T-helper 2 cell treated with Interferon-gamma antibody and Interleukin-4, amounts not matched to agents 5 μg/mL and 100 μg/mL, for 36 hours (primary cell): ENCODE measurements at regions not wholly inside any gene's neighbourhood (a gene's known extent, or its start where the extent isn't known, plus 50 kb on each side); places are given as distances from the start of the nearest gene placed in this dataset.
"Not testable (repeated sequence)": the region's sequence is repeated elsewhere in the genome, so short reads cannot be mapped to it uniquely, and the experiment has no call there.

Experiments
- DNase-seq: peaks from one replicate; pipeline ENCODE4 v3.0.0; 2021; ENCODE audit warnings: low spot score
- H3K27ac Mint-ChIP-seq: one replicate; pipeline ENCODE4 v1.8.0; 2021; ENCODE audit warnings: mild to moderate bottlenecking, mixed read lengths
- H3K27me3 Mint-ChIP-seq: one replicate; pipeline ENCODE4 v1.8.0; 2021; ENCODE audit warnings: low read depth, mixed read lengths
- H3K36me3 Mint-ChIP-seq: one replicate; pipeline ENCODE4 v1.8.0; 2021; ENCODE audit warnings: low read depth, mixed read lengths
- H3K4me1 Mint-ChIP-seq: one replicate; pipeline ENCODE4 v1.8.0; 2021; ENCODE audit warnings: low read depth, mixed read lengths
- H3K4me3 Mint-ChIP-seq: one replicate; pipeline ENCODE4 v1.8.0; 2022; ENCODE audit warnings: mild to moderate bottlenecking, moderate library complexity, mixed read lengths
- H3K9me3 Mint-ChIP-seq: one replicate; pipeline ENCODE4 v1.8.0; 2021; ENCODE audit warnings: mixed read lengths

DNA sequence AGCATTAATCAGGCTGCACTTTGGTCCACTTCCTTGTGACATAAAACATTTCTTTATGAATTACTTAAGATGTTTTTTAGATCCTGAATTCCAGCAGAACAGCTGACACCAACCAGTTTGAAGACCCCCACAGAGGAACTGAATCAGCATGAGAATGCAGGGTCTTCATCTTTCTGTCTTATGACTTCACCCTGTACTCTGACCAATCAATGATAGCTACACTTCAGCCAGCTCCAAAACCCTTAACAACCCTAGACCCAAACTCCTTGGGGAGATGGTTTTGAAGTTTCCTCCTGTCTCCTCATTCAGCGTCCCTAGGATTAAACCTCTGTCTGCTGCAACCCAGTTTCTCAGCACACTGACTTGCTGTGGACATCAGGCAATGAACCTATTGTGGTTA, 175.0 kb downstream of the CTH start:
- Mint-ChIP-seq H3K27me3 (no peaks in the 10 kb centered on the region), H3K4me3 (no peak overlapping the region), H3K27ac (no peak overlapping the region), H3K9me3 (no peaks in the 10 kb centered on the region), H3K4me1 (no peaks in the 10 kb centered on the region), H3K36me3 (no peaks in the 10 kb centered on the region)
- no peak for DNase-seq

DNA sequence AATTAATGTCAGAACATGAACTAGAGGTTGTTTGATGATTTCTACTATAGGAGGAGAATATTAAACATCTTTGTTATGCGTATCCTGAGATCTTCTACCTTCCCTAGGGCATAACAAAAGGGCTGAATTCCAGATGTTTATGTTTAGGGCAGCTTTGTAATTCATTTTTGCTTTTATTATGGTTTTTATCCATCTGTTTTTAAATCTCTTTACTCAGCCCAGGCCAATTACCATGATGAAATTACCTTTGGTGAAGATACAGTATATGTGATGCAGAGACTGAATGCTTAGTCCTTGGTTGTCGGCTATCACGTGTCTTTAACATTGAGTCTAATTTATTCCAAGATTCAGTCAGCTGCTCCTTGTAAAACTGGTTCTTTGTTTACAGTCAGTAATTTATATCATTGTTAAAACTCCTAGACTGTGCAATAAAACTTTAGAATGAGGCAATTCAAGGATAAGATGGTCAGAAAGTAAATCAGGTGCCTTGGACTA, 176.9 kb downstream of the CTH start:
- H3K4me1 Mint-ChIP-seq, result no peaks in the 10 kb centered on the region
- no peak overlapping the region for H3K27ac Mint-ChIP-seq
- no peaks in the 10 kb centered on the region for H3K36me3 Mint-ChIP-seq
- no peaks in the 10 kb centered on the region for H3K27me3 Mint-ChIP-seq
- no peak for DNase-seq
- no peak overlapping the region for H3K4me3 Mint-ChIP-seq
- no peaks in the 10 kb centered on the region for H3K9me3 Mint-ChIP-seq

DNA sequence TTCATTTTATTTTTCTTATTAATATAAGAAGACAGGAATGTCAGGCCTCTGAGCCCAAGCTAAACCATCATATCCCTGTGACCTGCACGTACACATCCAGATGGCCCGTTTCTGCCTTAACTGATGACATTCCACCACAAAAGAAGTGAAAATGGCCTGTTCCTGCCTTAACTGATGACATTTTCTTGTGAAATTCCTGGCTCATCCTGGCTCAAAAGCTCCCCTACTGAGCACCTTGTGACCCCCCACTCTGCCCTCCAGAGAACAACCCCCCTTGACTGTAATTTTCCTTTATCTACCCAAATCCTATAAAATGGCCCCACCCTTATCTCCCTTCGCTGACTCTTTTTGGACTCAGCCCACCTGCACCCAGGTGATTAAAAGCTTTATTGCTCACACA, 182.5 kb downstream of the CTH start:
- not testable (repeated sequence) for DNase-seq, H3K27me3 Mint-ChIP-seq, H3K9me3 Mint-ChIP-seq, H3K36me3 Mint-ChIP-seq, H3K4me3 Mint-ChIP-seq, H3K4me1 Mint-ChIP-seq, H3K27ac Mint-ChIP-seq

DNA sequence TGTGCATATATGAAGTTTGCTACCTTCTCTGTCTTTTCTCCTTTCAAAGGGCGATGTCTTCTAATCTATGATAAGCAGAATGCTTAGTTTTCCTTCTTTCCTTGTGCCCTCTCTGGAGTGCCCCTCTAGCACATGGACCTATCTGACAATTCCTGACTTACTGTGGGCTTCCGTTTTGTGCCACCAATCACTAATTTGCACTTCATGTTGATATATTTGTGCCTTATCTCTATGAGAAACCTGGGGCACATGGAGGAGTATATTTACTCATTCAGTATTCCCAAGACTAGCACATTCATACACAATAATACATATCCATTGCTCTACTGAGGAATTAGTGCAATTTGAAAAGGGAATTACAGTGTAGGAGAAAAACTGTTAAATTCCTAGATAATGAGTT, 197.7 kb downstream of the CTH start:
- H3K27me3 Mint-ChIP-seq, result no peaks in the 10 kb centered on the region
- no peak for DNase-seq
- H3K27ac Mint-ChIP-seq, result no peak overlapping the region
- H3K9me3 Mint-ChIP-seq, result peaks cover 3% of the 10 kb centered on the region
- no peaks in the 10 kb centered on the region for H3K36me3 Mint-ChIP-seq
- H3K4me3 Mint-ChIP-seq, result no peak overlapping the region
- H3K4me1 Mint-ChIP-seq, result no peaks in the 10 kb centered on the region

DNA sequence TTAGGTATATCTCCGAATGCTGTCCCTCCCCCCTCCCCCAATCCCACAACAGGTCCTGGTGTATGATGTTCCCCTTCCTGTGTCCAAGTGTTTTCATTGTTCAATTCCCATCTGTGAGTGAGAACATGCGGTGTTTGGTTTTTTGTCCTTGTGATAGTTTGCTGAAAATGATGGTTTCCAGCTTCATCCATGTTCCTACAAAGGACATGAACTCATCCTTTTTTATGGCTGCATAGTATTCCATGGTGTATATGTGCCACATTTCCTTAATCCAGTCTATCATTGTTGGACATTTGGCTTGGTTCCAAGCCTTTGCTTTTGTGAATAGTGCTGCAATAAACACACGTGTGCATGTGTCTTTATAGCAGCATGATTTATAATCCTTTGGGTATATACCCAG, 199.1 kb downstream of the CTH start:
- not testable (repeated sequence) for H3K27ac Mint-ChIP-seq, H3K36me3 Mint-ChIP-seq, H3K4me1 Mint-ChIP-seq, DNase-seq, H3K27me3 Mint-ChIP-seq, H3K9me3 Mint-ChIP-seq, H3K4me3 Mint-ChIP-seq

DNA sequence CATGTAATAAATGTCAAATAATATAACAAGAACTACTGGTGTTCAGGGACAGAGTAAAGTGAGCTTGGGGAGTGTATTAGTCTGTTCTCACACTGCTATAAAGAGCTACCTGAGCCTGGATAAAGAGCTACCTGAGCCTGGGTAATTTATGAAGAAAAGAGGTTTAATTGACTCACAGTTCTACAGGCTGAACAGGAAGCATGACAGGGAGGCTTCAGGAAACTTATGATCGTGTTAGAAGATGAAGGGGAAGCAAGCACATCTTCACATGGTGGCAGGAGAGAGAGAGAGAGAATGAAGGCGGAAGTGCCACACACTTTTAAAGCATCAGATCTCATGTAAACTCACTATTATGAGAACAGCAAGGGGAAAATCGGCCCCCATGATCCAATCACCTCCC, 205.9 kb downstream of the CTH start:
- H3K4me3 Mint-ChIP-seq, result no peak overlapping the region

DNA sequence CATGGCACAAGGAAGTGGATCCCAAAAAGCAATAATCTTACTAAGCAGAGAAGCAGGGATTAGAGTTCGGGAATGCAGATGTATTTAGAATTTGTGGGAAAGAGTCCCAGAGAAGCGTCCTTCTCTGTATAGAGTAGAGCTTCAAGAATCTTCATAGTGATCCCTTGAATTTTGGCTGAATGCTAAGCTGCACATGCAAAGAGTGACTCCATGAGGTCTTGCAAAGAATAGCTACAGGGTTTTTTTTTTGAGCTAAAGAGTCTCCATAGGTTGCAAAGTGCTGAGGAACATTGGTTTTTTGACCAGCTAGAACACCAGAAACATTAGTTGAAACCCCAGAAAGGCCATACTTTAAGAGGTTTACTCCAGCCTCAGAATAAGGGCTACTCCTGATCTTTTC, 206.7 kb downstream of the CTH start:
- no peaks in the 10 kb centered on the region for H3K27me3 Mint-ChIP-seq

More for the DNA sequence above, 205.9 kb downstream of the CTH start:
- no peaks in the 10 kb centered on the region for H3K27me3 Mint-ChIP-seq
- no peaks in the 10 kb centered on the region for H3K36me3 Mint-ChIP-seq
- peaks cover 5% of the 10 kb centered on the region for H3K9me3 Mint-ChIP-seq
- H3K4me1 Mint-ChIP-seq, result no peaks in the 10 kb centered on the region
- no peak for DNase-seq
- H3K27ac Mint-ChIP-seq, result no peak overlapping the region

DNA sequence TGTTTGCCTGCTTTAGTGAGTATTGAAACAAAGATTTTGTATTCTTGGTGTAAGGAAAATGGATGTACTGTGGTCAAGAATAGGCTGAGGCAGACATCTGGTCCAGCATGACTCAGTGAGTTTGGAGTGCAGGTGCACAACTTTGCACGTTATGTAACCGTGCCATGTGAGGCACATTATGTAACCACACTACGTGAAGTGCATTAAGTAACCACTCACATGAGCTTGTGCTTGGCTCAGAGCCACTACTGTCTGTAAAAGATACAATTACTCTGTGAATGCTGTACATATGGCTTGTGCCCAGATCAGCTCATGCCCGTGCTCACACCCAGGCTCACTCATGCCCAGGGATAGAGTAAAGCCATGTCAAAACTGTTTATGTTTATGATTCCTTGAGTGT, 216.8 kb downstream of the CTH start:
- no peaks in the 10 kb centered on the region for H3K9me3 Mint-ChIP-seq
- no peak for DNase-seq
- no peaks in the 10 kb centered on the region for H3K36me3 Mint-ChIP-seq
- H3K27me3 Mint-ChIP-seq, result no peaks in the 10 kb centered on the region
- H3K27ac Mint-ChIP-seq, result no peak overlapping the region
- H3K4me3 Mint-ChIP-seq, result no peak overlapping the region
- no peaks in the 10 kb centered on the region for H3K4me1 Mint-ChIP-seq

More for the DNA sequence above, 206.7 kb downstream of the CTH start:
- no peak overlapping the region for H3K27ac Mint-ChIP-seq
- H3K9me3 Mint-ChIP-seq, result peaks cover 5% of the 10 kb centered on the region
- H3K4me1 Mint-ChIP-seq, result no peaks in the 10 kb centered on the region
- no peak overlapping the region for H3K4me3 Mint-ChIP-seq
- no peak for DNase-seq
- no peaks in the 10 kb centered on the region for H3K36me3 Mint-ChIP-seq

DNA sequence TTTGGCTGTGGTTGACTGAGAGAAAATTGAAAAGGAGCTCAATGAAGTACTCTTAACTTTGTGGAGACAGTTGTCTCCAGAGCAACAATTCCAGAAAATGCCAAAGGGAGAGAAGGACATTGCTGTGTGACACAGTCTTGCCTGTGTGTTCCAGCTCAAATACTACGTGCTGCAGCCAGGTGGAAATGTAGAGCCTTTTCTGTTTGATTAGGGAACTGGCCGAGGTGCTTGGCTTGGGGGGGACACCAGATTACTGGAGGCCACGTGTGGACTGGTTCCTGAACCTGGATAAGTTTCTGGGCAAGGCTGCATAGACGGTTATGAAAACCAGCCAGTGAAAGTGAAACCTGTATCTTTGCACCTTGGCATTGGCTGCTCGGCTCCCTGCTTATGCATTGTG, 217.9 kb downstream of the CTH start:
- Mint-ChIP-seq H3K27ac (no peak overlapping the region), H3K9me3 (no peaks in the 10 kb centered on the region), H3K27me3 (no peaks in the 10 kb centered on the region), H3K4me3 (no peak overlapping the region), H3K36me3 (no peaks in the 10 kb centered on the region), H3K4me1 (no peaks in the 10 kb centered on the region)
- DNase-seq, result no peak

DNA sequence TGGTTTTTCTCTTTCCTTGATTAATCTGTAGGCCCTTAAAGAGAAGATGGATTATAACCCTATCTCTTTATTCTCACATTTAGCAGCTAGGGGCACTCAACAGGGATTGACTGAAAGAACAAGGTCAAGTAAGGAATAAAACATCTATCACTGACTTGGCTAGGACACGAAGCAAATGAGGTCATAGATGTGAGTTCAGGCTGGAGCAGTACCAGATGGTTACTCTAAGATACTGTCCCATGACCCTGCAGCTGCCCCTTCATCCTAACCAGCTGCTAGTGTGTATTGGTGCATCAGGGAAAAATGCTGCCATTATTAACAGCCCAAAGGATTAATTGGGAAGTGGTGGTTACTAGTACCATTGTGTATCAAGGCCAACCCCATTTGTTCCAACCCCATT, 221.9 kb downstream of the CTH start:
- Mint-ChIP-seq H3K4me3 (no peak overlapping the region), H3K27ac (no peak overlapping the region), H3K27me3 (no peaks in the 10 kb centered on the region), H3K4me1 (no peaks in the 10 kb centered on the region), H3K36me3 (no peaks in the 10 kb centered on the region), H3K9me3 (no peaks in the 10 kb centered on the region)
- DNase-seq, result no peak

DNA sequence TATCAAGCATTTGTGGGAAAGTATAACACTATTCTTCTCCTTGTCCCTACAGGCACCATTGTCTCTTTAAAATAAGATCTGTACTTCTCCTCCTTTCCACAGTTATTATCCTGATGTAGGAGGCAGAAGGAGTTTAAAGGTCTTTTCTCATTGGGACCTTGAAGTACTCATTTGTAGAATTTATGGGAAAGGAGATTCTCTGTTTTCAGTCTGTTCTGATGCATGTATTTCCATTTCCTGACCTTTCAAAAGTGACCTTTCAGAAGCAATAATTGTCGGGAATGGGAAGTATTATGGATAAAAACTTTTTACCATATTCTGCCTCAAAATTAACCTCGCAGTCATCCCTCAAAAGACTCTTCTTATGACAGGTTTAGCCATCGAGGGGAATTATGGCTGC, 224.8 kb downstream of the CTH start:
- no peak for DNase-seq
- H3K4me3 Mint-ChIP-seq, result no peak overlapping the region
- no peaks in the 10 kb centered on the region for H3K36me3 Mint-ChIP-seq
- no peaks in the 10 kb centered on the region for H3K4me1 Mint-ChIP-seq
- H3K27me3 Mint-ChIP-seq, result no peaks in the 10 kb centered on the region
- H3K27ac Mint-ChIP-seq, result no peak overlapping the region
- no peaks in the 10 kb centered on the region for H3K9me3 Mint-ChIP-seq

DNA sequence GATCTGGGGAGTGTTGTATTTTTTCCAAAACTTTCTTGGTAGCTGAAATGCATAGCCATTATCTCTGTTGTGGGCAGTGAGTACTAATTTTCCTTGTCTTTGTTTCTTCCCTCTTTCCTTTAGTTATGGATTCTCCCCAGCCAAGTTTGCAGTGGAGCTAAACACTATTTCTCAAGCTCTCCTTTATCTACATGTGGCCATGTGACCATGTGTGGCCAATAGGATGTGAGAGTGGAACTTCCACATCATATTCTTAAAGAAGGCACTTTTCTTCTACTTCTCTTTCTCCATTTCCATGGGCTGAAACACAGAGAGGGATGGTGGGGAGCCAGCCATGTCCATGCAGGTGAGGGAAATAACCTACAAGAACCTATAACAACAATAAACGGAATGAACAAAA, 230.8 kb downstream of the CTH start:
- Mint-ChIP-seq H3K4me1 (no peaks in the 10 kb centered on the region), H3K36me3 (no peaks in the 10 kb centered on the region), H3K9me3 (no peaks in the 10 kb centered on the region), H3K27me3 (no peaks in the 10 kb centered on the region), H3K4me3 (no peak overlapping the region), H3K27ac (no peak overlapping the region)
- no peak for DNase-seq

DNA sequence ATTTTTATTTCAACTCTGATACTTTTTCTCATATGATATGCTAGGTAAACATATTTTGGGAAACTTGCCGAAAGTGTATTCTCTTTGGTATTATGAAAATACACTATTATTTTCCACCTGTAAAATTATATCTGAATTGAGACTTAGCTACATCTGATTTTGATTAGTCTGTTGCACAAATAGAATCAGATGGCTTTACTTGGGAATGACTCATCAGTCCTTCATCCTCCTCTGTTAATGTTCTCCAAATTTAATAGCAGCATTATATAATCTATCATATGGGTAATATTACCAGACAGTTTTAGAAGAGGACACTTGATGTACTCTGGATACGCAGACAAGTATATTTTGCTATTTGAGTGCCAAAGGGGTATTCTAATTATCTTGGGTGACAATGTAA, 245.3 kb downstream of the CTH start:
- H3K9me3 Mint-ChIP-seq, result no peaks in the 10 kb centered on the region
- no peaks in the 10 kb centered on the region for H3K36me3 Mint-ChIP-seq
- H3K27me3 Mint-ChIP-seq, result no peaks in the 10 kb centered on the region
- DNase-seq, result no peak
- H3K4me3 Mint-ChIP-seq, result no peak overlapping the region
- H3K27ac Mint-ChIP-seq, result no peak overlapping the region
- H3K4me1 Mint-ChIP-seq, result no peaks in the 10 kb centered on the region

DNA sequence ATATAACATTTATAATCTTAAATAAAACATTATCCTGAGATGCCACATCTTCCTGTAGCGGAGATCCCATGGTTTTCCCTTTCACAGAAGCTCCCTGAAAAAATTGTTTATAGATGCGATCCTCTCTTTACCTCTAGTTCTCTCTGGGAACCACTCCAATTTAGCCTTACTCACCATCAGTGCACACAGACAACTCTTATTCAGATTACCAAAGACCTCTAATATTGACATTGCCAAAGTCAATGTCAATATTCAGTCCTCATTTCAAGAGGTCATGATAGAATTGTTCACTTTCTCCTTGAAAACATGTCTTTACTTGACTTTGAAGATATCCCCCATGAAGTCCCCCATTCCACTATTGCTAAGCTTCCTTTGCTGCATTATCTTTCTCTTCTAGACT, 248.8 kb downstream of the CTH start:
- H3K27ac Mint-ChIP-seq, result no peak overlapping the region
- H3K36me3 Mint-ChIP-seq, result no peaks in the 10 kb centered on the region
- no peak for DNase-seq
- H3K4me1 Mint-ChIP-seq, result no peaks in the 10 kb centered on the region
- no peak overlapping the region for H3K4me3 Mint-ChIP-seq
- H3K27me3 Mint-ChIP-seq, result no peaks in the 10 kb centered on the region
- no peaks in the 10 kb centered on the region for H3K9me3 Mint-ChIP-seq

DNA sequence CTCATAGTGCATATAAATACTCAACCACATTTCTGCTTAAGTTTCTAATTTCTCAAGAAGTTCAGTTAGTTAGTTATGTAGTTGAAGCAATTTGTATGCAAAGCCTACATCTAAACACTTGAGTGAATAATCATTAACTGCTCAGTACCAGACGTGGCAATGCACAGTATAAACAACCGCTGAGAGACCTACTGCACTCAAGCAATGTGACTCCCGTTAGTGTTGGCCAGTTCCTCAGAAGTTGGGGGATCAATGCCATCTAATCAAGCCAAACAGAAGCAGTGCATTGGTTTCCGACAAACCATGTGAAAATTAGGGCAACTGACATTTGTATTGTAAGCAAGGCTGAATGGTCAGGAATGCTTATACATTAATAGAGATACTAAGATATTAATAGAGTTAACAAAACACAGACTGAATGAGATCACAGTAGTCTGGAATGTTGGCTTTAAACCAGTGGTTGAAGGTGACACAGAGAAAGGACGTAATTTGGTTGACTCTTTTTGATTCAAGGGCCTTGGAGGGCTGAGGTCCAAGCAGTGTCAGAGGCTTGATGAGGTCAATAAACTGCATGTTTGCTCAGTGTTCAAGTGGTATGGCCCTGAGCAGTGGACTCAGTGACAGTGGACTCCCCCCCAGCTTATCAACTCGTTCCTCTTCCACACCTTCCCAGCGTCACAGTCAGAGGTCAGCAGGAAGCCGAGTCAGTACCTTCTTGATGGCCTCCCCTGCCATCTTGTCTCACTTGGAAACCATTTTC, 255.5 kb downstream of the CTH start:
- H3K4me1 Mint-ChIP-seq, result no peaks in the 10 kb centered on the region
- H3K27me3 Mint-ChIP-seq, result no peaks in the 10 kb centered on the region
- H3K36me3 Mint-ChIP-seq, result no peaks in the 10 kb centered on the region
- DNase-seq, result no peak
- no peak overlapping the region for H3K4me3 Mint-ChIP-seq
- no peaks in the 10 kb centered on the region for H3K9me3 Mint-ChIP-seq
- H3K27ac Mint-ChIP-seq, result no peak overlapping the region
